ENCODE measurements at regions not wholly inside any gene's neighbourhood (a gene's known extent, or its start where the extent isn't known, plus 50 kb on each side); places are given as distances from the start of the nearest gene placed in this dataset.

GRCh38 chr10:65846541-65846940 lies 1079.3 kb upstream of the LRRTM3 start:
- DNase-seq (ENCODE audit: low read depth in 2 of 2) = no peak

- no peak for DNase-seq (ENCODE audit: low read depth in 2 of 2)
Measured at GRCh38 chr10:65846949-65847348, 1078.9 kb upstream of the LRRTM3 start.

- DNase-seq (ENCODE audit: low read depth in 2 of 2) = no peak
Measured at GRCh38 chr10:65847436-65848230, 1078.2 kb upstream of the LRRTM3 start.

- no peak for DNase-seq (ENCODE audit: low read depth in 2 of 2)
Measured at GRCh38 chr10:65858841-65859240, 1067.0 kb upstream of the LRRTM3 start.

- DNase-seq (ENCODE audit: low read depth in 2 of 2) = no peak
Measured at GRCh38 chr10:65861249-65861648, 1064.6 kb upstream of the LRRTM3 start.
